ENCODE measurements at regions not wholly inside any gene's neighbourhood (a gene's known extent, or its start where the extent isn't known, plus 50 kb on each side); places are given as distances from the start of the nearest gene placed in this dataset.

DNA sequence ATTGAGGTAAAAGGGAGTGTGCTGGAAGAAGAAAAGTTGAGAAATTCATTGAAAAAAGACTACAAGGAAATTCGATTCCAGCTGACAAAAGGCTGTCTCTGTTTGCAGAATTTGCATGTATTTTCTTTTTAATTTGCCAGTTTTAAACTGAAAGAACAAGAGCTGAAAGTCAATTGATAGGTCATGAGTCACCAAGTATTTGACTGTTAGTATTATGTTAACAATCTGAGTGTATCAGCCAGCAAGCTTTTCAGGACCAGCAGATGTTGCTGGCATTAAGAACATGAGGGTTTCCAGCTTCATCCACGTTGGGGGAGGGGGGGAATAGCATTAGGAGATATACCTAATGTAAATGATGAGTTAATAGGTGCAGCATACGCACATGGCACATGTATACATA lies 726.7 kb downstream of the METTL15 start:
- Histone ChIP-seq H2AFZ (ENCODE audit: low read depth, low read length, severe bottlenecking) (no peak overlapping the region), H3K27me3 (ENCODE audit: low read length) (no peaks in the 10 kb centered on the region), H3K9me3 (ENCODE audit: insufficient read depth, low read length) (no peaks in the 10 kb centered on the region), H3K9me2 (replicated peaks; ENCODE audit: insufficient read depth, low read length) (no peaks in the 10 kb centered on the region), H3K27ac (ENCODE audit: low read depth, low read length) (no peak overlapping the region), H3K79me2 (ENCODE audit: insufficient read depth, low read length) (no peaks in the 10 kb centered on the region), H3K9ac (ENCODE audit: low read length) (no peak overlapping the region), H3F3A (ENCODE audit: insufficient read depth) (no peaks in the 10 kb centered on the region), H3K4me3 (ENCODE audit: insufficient read depth, low read length, poor library complexity, severe bottlenecking) (no peak overlapping the region), H3K4me2 (ENCODE audit: low read depth, low read length, poor library complexity, severe bottlenecking) (no peak overlapping the region), H3K36me3 (ENCODE audit: low read length) (no peaks in the 10 kb centered on the region), H4K20me1 (ENCODE audit: low read depth, low read length) (no peaks in the 10 kb centered on the region)
- no peak for TF ChIP-seq CTCF (IDR thresholded peaks at IDR 0.05; ENCODE audit: insufficient read depth, low read length, poor library complexity, severe bottlenecking)
- TF ChIP-seq EZH2phosphoT487 (conservative IDR thresholded peaks at IDR 0.05; ENCODE audit: low read length), result no peak

GRCh38 chr11:28833670-28834069 lies 725.5 kb downstream of the METTL15 start:
- Histone ChIP-seq H3K27me3 (ENCODE audit: low read length) (no peaks in the 10 kb centered on the region), H3K79me2 (ENCODE audit: insufficient read depth, low read length) (no peaks in the 10 kb centered on the region), H3K36me3 (ENCODE audit: low read length) (no peaks in the 10 kb centered on the region), H3F3A (ENCODE audit: insufficient read depth) (no peaks in the 10 kb centered on the region), H4K20me1 (ENCODE audit: low read depth, low read length) (no peaks in the 10 kb centered on the region), H3K4me2 (ENCODE audit: low read depth, low read length, poor library complexity, severe bottlenecking) (no peak overlapping the region), H2AFZ (ENCODE audit: low read depth, low read length, severe bottlenecking) (no peak overlapping the region), H3K9ac (ENCODE audit: low read length) (no peak overlapping the region), H3K9me3 (ENCODE audit: insufficient read depth, low read length) (no peaks in the 10 kb centered on the region), H3K27ac (ENCODE audit: low read depth, low read length) (no peak overlapping the region), H3K9me2 (replicated peaks; ENCODE audit: insufficient read depth, low read length) (no peaks in the 10 kb centered on the region), H3K4me3 (ENCODE audit: insufficient read depth, low read length, poor library complexity, severe bottlenecking) (no peak overlapping the region)
- TF ChIP-seq EZH2phosphoT487 (conservative IDR thresholded peaks at IDR 0.05; ENCODE audit: low read length) (no peak), CTCF (IDR thresholded peaks at IDR 0.05; ENCODE audit: insufficient read depth, low read length, poor library complexity, severe bottlenecking) (no peak)

- H3K36me3 ChIP-seq (ENCODE audit: low read length), result no peaks in the 10 kb centered on the region
- no peaks in the 10 kb centered on the region for H3K9me3 ChIP-seq (ENCODE audit: insufficient read depth, low read length)
- no peaks in the 10 kb centered on the region for H3K9me2 ChIP-seq (replicated peaks; ENCODE audit: insufficient read depth, low read length)
- no peak overlapping the region for H3K4me2 ChIP-seq (ENCODE audit: low read depth, low read length, poor library complexity, severe bottlenecking)
- H2AFZ ChIP-seq (ENCODE audit: low read depth, low read length, severe bottlenecking), result no peak overlapping the region
- H3K4me3 ChIP-seq (ENCODE audit: insufficient read depth, low read length, poor library complexity, severe bottlenecking), result no peak overlapping the region
- TF ChIP-seq CTCF (IDR thresholded peaks at IDR 0.05; ENCODE audit: insufficient read depth, low read length, poor library complexity, severe bottlenecking) (no peak), EZH2phosphoT487 (conservative IDR thresholded peaks at IDR 0.05; ENCODE audit: low read length) (no peak)
- H3K9ac ChIP-seq (ENCODE audit: low read length), result no peak overlapping the region
- no peak overlapping the region for H3K27ac ChIP-seq (ENCODE audit: low read depth, low read length)
- no peaks in the 10 kb centered on the region for H3F3A ChIP-seq (ENCODE audit: insufficient read depth)
- no peaks in the 10 kb centered on the region for H4K20me1 ChIP-seq (ENCODE audit: low read depth, low read length)
- H3K79me2 ChIP-seq (ENCODE audit: insufficient read depth, low read length), result no peaks in the 10 kb centered on the region
- no peaks in the 10 kb centered on the region for H3K27me3 ChIP-seq (ENCODE audit: low read length)
These were observed 725.0 kb downstream of the METTL15 start for GRCh38 chr11:28833169-28833568.

DNA sequence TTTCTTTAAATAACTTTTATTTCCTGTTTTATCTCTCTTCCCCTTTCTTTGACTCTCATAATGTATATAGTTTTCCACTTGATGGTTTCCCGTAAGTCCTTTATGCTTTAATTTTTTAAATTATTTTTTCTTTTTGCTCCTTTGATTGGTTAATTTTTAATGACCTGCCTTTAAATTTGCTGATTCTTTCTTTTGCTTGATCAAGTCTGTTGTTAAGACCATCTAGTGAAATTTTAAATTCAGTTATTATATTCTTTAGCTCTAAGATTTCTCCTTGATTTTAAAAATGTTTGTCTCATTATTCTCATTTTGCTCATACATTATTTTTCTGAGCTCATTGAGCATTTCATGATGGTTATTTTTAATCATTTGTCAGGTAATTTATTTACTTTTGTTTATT lies 718.6 kb downstream of the METTL15 start:
- H3K36me3 ChIP-seq (ENCODE audit: low read length), result no peaks in the 10 kb centered on the region
- H2AFZ ChIP-seq (ENCODE audit: low read depth, low read length, severe bottlenecking), result no peak overlapping the region
- no peak overlapping the region for H3K27ac ChIP-seq (ENCODE audit: low read depth, low read length)
- H3K9me2 ChIP-seq (replicated peaks; ENCODE audit: insufficient read depth, low read length), result no peaks in the 10 kb centered on the region
- no peaks in the 10 kb centered on the region for H4K20me1 ChIP-seq (ENCODE audit: low read depth, low read length)
- H3K4me3 ChIP-seq (ENCODE audit: insufficient read depth, low read length, poor library complexity, severe bottlenecking), result no peak overlapping the region
- H3K27me3 ChIP-seq (ENCODE audit: low read length), result no peaks in the 10 kb centered on the region
- H3F3A ChIP-seq (ENCODE audit: insufficient read depth), result no peaks in the 10 kb centered on the region
- H3K79me2 ChIP-seq (ENCODE audit: insufficient read depth, low read length), result no peaks in the 10 kb centered on the region
- no peak for TF ChIP-seq EZH2phosphoT487 (conservative IDR thresholded peaks at IDR 0.05; ENCODE audit: low read length)
- no peak for TF ChIP-seq CTCF (IDR thresholded peaks at IDR 0.05; ENCODE audit: insufficient read depth, low read length, poor library complexity, severe bottlenecking)
- H3K4me2 ChIP-seq (ENCODE audit: low read depth, low read length, poor library complexity, severe bottlenecking), result no peak overlapping the region
- no peak overlapping the region for H3K9ac ChIP-seq (ENCODE audit: low read length)
- no peaks in the 10 kb centered on the region for H3K9me3 ChIP-seq (ENCODE audit: insufficient read depth, low read length)

All from SU-DHL-6 (cell line).